ENCODE measurements at regions not wholly inside any gene's neighbourhood (a gene's known extent, or its start where the extent isn't known, plus 50 kb on each side); places are given as distances from the start of the nearest gene placed in this dataset.

DNA sequence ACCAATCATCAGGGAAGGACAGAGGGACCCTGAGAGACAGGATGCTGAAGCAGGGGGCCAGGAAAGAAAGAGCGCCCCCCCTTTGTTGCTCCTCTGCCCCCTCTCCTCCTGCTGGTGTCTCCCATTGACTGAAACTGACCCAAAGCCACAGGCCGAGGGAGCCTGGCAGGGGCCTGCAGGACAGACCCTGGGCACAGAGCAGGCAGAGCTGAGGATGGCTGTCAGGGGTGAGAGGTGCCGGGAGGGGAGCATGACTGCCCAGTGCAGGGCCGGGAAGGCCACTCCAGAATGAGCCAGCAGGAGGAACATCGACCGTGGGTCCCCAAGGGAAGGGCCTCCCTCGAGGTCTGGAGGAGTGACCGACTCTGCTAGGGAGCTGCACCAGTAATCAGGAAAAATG is 427.8 kb downstream of the PREX1 start (continued):
- TF ChIP-seq DZIP1 (CRISPR knock-in tag; IDR thresholded peaks at IDR 0.05), result no peak
- no peak for TF ChIP-seq ZNF879 (CRISPR knock-in tag; IDR thresholded peaks at IDR 0.05)
- TF ChIP-seq REST (IDR thresholded peaks at IDR 0.05; ENCODE audit: borderline replicate concordance in 1 of 2, low read depth in 1 of 2, low read length in 2 of 2), result no peak
- 0 out of 2 replicates have a peak, but pooled peaks have one; percentile 48 for TF ChIP-seq MEIS1 (CRISPR knock-in tag; IDR thresholded peaks at IDR 0.05; ENCODE audit: borderline replicate concordance)
- TF ChIP-seq ZNF33B (CRISPR knock-in tag; IDR thresholded peaks at IDR 0.05), result no peak
- no peak for TF ChIP-seq CC2D1A (CRISPR knock-in tag; IDR thresholded peaks at IDR 0.05)
- no peak for TF ChIP-seq ZNF839 (CRISPR knock-in tag; IDR thresholded peaks at IDR 0.05; ENCODE audit: borderline replicate concordance)
- TF ChIP-seq ZNF34 (CRISPR knock-in tag; IDR thresholded peaks at IDR 0.05; ENCODE audit: borderline replicate concordance), result no peak
- TF ChIP-seq ZNF616 (CRISPR knock-in tag; IDR thresholded peaks at IDR 0.05; ENCODE audit: low read depth), result no peak
- no peak for TF ChIP-seq KLF6 (CRISPR knock-in tag; IDR thresholded peaks at IDR 0.05)
- no peak for TF ChIP-seq ZBTB7B (CRISPR knock-in tag; IDR thresholded peaks at IDR 0.05)
- no peak for TF ChIP-seq SP4 (CRISPR knock-in tag; IDR thresholded peaks at IDR 0.05)
- no peak for TF ChIP-seq HOXA5 (CRISPR knock-in tag; IDR thresholded peaks at IDR 0.05)
- TF ChIP-seq ZNF563 (CRISPR knock-in tag; IDR thresholded peaks at IDR 0.05), result no peak
- no peak for TF ChIP-seq ZNF777 (CRISPR knock-in tag; IDR thresholded peaks at IDR 0.05)
